Panc1 (cell line): ENCODE measurements at regions not wholly inside any gene's neighbourhood (a gene's known extent, or its start where the extent isn't known, plus 50 kb on each side); places are given as distances from the start of the nearest gene placed in this dataset.

Experiments used
- CTCF ChIP-seq: fragments of 450-650 bp; IDR thresholded peaks from 2 replicates; pipeline ENCODE4 v1.5.1; 2017; ENCODE audit warnings: mild to moderate bottlenecking
- POLR2AphosphoS5 ChIP-seq: IDR thresholded peaks from 2 replicates; pipeline ENCODE4 v1.6.1; 2012; ENCODE audit warnings: mild to moderate bottlenecking, low read depth, low read length, moderate library complexity
- SIN3A ChIP-seq: IDR thresholded peaks from 2 replicates; pipeline ENCODE4 v1.6.1; 2012; ENCODE audit warnings: low read depth, mild to moderate bottlenecking, low read length, moderate library complexity, borderline replicate concordance; ENCODE audit not compliant: insufficient read depth
- TCF7L2 ChIP-seq: IDR thresholded peaks from 2 replicates; pipeline ENCODE4 v1.6.1; 2011; ENCODE audit warnings: mild to moderate bottlenecking, low read depth, low read length, inconsistent platforms
- TF ChIP-seq, protein P1 (sequence below), 2 experiments: IDR thresholded peaks; 2 replicates each; pipeline ENCODE4 v1.6.1; 2011 to 2012; ENCODE audit warnings: low read depth in 2 of 2, control low read depth in 1 of 2, low read length in 1 of 2, mild to moderate bottlenecking in 1 of 2, moderate library complexity in 1 of 2; ENCODE audit not compliant: insufficient read depth in 1 of 2

GRCh38 chr12:42905419-42905705 is 315.8 kb upstream of the PRICKLE1 start:
- no peak for TF ChIP-seq CTCF
- TF ChIP-seq POLR2AphosphoS5 = no peak
- TF ChIP-seq, protein P1, sequence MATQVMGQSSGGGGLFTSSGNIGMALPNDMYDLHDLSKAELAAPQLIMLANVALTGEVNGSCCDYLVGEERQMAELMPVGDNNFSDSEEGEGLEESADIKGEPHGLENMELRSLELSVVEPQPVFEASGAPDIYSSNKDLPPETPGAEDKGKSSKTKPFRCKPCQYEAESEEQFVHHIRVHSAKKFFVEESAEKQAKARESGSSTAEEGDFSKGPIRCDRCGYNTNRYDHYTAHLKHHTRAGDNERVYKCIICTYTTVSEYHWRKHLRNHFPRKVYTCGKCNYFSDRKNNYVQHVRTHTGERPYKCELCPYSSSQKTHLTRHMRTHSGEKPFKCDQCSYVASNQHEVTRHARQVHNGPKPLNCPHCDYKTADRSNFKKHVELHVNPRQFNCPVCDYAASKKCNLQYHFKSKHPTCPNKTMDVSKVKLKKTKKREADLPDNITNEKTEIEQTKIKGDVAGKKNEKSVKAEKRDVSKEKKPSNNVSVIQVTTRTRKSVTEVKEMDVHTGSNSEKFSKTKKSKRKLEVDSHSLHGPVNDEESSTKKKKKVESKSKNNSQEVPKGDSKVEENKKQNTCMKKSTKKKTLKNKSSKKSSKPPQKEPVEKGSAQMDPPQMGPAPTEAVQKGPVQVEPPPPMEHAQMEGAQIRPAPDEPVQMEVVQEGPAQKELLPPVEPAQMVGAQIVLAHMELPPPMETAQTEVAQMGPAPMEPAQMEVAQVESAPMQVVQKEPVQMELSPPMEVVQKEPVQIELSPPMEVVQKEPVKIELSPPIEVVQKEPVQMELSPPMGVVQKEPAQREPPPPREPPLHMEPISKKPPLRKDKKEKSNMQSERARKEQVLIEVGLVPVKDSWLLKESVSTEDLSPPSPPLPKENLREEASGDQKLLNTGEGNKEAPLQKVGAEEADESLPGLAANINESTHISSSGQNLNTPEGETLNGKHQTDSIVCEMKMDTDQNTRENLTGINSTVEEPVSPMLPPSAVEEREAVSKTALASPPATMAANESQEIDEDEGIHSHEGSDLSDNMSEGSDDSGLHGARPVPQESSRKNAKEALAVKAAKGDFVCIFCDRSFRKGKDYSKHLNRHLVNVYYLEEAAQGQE (IDR thresholded peaks at IDR 0.05; ENCODE audit: insufficient read depth in 1 of 2, low read depth in 2 of 2, low read length in 1 of 2) = no peak
- no peak for TF ChIP-seq SIN3A
- no peak for TF ChIP-seq TCF7L2
